ENCODE measurements at regions not wholly inside any gene's neighbourhood (a gene's known extent, or its start where the extent isn't known, plus 50 kb on each side); places are given as distances from the start of the nearest gene placed in this dataset.
A peak's percentile ranks its signal among the peaks of the same experiment; 100 is the strongest.

DNA sequence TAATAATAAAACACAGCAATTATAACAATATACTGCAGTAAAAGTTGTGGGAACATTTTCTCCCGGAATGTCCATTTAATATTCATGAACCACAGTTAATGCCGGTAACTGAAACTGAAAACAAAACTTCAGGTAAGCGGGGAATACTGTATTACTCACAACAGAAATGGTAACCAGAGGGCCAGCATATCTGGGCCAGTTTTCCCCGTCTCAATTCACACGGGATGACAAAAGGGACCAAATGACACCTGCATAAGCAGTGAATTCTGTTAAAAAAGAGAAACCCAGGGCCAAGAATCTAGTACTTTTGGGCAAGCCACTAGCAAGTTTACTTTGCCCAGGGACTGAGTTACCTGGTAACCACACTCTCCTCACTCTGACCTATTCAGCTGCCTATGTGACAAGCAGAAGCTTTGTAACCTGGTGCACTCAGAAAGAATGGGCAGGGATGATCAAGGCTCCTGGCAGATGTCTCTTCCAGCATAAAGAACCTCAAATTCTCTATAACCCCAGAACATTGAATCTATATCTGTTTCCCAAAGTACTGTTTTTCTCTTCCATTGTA is 1171.2 kb downstream of the DIAPH3 start:
- no peaks in the 10 kb centered on the region for H3K27me3 ChIP-seq (ENCODE audit: control insufficient read depth, low read length)
- H3K4me2 ChIP-seq (ENCODE audit: low read length): no peak overlapping the region
- no peak for TF ChIP-seq EZH2phosphoT487 (IDR thresholded peaks at IDR 0.05; ENCODE audit: borderline replicate concordance, low read length)
- TF ChIP-seq, protein P1, sequence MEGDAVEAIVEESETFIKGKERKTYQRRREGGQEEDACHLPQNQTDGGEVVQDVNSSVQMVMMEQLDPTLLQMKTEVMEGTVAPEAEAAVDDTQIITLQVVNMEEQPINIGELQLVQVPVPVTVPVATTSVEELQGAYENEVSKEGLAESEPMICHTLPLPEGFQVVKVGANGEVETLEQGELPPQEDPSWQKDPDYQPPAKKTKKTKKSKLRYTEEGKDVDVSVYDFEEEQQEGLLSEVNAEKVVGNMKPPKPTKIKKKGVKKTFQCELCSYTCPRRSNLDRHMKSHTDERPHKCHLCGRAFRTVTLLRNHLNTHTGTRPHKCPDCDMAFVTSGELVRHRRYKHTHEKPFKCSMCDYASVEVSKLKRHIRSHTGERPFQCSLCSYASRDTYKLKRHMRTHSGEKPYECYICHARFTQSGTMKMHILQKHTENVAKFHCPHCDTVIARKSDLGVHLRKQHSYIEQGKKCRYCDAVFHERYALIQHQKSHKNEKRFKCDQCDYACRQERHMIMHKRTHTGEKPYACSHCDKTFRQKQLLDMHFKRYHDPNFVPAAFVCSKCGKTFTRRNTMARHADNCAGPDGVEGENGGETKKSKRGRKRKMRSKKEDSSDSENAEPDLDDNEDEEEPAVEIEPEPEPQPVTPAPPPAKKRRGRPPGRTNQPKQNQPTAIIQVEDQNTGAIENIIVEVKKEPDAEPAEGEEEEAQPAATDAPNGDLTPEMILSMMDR (IDR thresholded peaks at IDR 0.05; ENCODE audit: low read depth, low read length, poor library complexity, severe bottlenecking): no peak

DNA sequence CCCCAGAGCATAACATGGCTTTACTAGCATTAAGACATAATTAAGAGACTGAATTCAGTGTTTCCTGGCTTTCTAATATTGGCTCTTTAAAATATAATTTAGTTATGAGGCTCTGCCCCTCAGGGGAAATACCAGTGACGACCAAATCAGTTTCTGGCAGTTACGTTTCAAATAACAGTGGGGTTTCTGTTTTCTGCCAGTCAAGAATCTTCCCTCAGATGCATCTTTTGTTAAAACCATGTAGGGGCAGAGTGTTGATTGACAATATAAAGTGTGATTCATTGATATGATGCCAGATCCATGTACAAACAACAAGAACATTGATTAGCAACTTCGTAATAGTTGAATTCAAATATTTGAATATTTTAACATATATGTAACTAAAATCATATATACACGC is 1169.7 kb downstream of the DIAPH3 start:
- Histone ChIP-seq H3K9me3 (ENCODE audit: control insufficient read depth, insufficient read depth, low read length) (no peaks in the 10 kb centered on the region), H3K27ac (ENCODE audit: low read depth, low read length) (no peak overlapping the region), H3K27me3 (ENCODE audit: control insufficient read depth, low read length) (no peaks in the 10 kb centered on the region), H3K36me3 (ENCODE audit: control insufficient read depth, low read length) (no peaks in the 10 kb centered on the region), H3K9me2 (replicated peaks; ENCODE audit: control insufficient read depth, low read length) (no peaks in the 10 kb centered on the region), H3K79me2 (ENCODE audit: control insufficient read depth, low read length) (no peaks in the 10 kb centered on the region), H3K4me2 (ENCODE audit: low read length) (no peak overlapping the region), H3K4me3 (ENCODE audit: low read length) (no peak overlapping the region), H3K4me1 (ENCODE audit: control insufficient read depth, low read length) (no peaks in the 10 kb centered on the region), H3F3A (ENCODE audit: control insufficient read depth, insufficient read depth) (no peaks in the 10 kb centered on the region), H4K20me1 (ENCODE audit: control insufficient read depth, insufficient read depth, low read depth, low read length) (no peaks in the 10 kb centered on the region)
- TF ChIP-seq, protein P1 (IDR thresholded peaks at IDR 0.05; ENCODE audit: low read depth, low read length, poor library complexity, severe bottlenecking): no peak
- no peak for TF ChIP-seq EZH2phosphoT487 (IDR thresholded peaks at IDR 0.05; ENCODE audit: borderline replicate concordance, low read length)

More for the DNA sequence above, 1171.2 kb downstream of the DIAPH3 start:
- H3K36me3 ChIP-seq (ENCODE audit: control insufficient read depth, low read length): no peaks in the 10 kb centered on the region
- H4K20me1 ChIP-seq (ENCODE audit: control insufficient read depth, insufficient read depth, low read depth, low read length): no peaks in the 10 kb centered on the region
- H3K27ac ChIP-seq (ENCODE audit: low read depth, low read length): no peak overlapping the region
- no peak overlapping the region for H3K4me3 ChIP-seq (ENCODE audit: low read length)
- H3F3A ChIP-seq (ENCODE audit: control insufficient read depth, insufficient read depth): no peaks in the 10 kb centered on the region
- H3K79me2 ChIP-seq (ENCODE audit: control insufficient read depth, low read length): no peaks in the 10 kb centered on the region
- H3K9me3 ChIP-seq (ENCODE audit: control insufficient read depth, insufficient read depth, low read length): no peaks in the 10 kb centered on the region
- H3K4me1 ChIP-seq (ENCODE audit: control insufficient read depth, low read length): no peaks in the 10 kb centered on the region
- no peaks in the 10 kb centered on the region for H3K9me2 ChIP-seq (replicated peaks; ENCODE audit: control insufficient read depth, low read length)

DNA sequence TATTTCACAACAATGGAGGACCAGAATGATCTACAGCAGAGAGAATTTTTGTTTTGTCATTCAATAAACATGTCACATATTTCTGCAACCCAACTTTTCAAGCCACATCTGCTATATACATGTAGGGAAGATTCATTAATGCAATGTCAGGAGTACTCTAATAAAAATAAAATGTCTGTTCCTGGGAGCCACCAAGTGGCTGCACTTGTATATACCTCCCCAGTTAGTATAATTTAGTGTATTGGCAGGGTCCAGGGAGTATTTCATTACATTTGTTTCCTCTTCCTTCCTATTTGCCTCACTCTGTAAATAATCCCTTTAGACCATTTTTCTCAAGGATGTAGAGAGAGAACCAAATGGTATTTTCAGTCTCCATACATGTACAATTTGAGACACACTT is 1169.0 kb downstream of the DIAPH3 start:
- no peaks in the 10 kb centered on the region for H4K20me1 ChIP-seq (ENCODE audit: control insufficient read depth, insufficient read depth, low read depth, low read length)
- no peak overlapping the region for H3K27ac ChIP-seq (ENCODE audit: low read depth, low read length)
- no peaks in the 10 kb centered on the region for H3F3A ChIP-seq (ENCODE audit: control insufficient read depth, insufficient read depth)
- no peaks in the 10 kb centered on the region for H3K9me3 ChIP-seq (ENCODE audit: control insufficient read depth, insufficient read depth, low read length)
- H3K27me3 ChIP-seq (ENCODE audit: control insufficient read depth, low read length): no peaks in the 10 kb centered on the region
- H3K9me2 ChIP-seq (replicated peaks; ENCODE audit: control insufficient read depth, low read length): no peaks in the 10 kb centered on the region
- H3K4me1 ChIP-seq (ENCODE audit: control insufficient read depth, low read length): no peaks in the 10 kb centered on the region
- no peaks in the 10 kb centered on the region for H3K79me2 ChIP-seq (ENCODE audit: control insufficient read depth, low read length)
- no peak overlapping the region for H3K4me3 ChIP-seq (ENCODE audit: low read length)
- H3K36me3 ChIP-seq (ENCODE audit: control insufficient read depth, low read length): no peaks in the 10 kb centered on the region
- TF ChIP-seq EZH2phosphoT487 (IDR thresholded peaks at IDR 0.05; ENCODE audit: borderline replicate concordance, low read length): no peak
- TF ChIP-seq, protein P1 (IDR thresholded peaks at IDR 0.05; ENCODE audit: low read depth, low read length, poor library complexity, severe bottlenecking): peak; percentile 20
- H3K4me2 ChIP-seq (ENCODE audit: low read length): no peak overlapping the region

Measured in DOHH2 (cell line).